ENCODE measurements at regions not wholly inside any gene's neighbourhood (a gene's known extent, or its start where the extent isn't known, plus 50 kb on each side); places are given as distances from the start of the nearest gene placed in this dataset.

GRCh38 chr2:169426069-169426663 is 53.1 kb upstream of the BBS5 start:
- CTCF ChIA-PET: interaction anchor here (1.7 kb wide), 1 partner anchor 10 kb away, joined by 3 read pairs; no protein-coding TSS in a partner anchor
- TF ChIP-seq CTCF (IDR thresholded peaks at IDR 0.05; ENCODE audit: insufficient read depth, low read depth, low read length): no peak
- no peaks in the 10 kb centered on the region for H3K27me3 ChIP-seq (ENCODE audit: control insufficient read depth, insufficient read depth, low read length)
- no peaks in the 10 kb centered on the region for H3K36me3 ChIP-seq (ENCODE audit: control insufficient read depth, insufficient read depth, low read length)
- no peak for DNase-seq (ENCODE audit: low read depth)
- no peak overlapping the region for H3K4me3 ChIP-seq (ENCODE audit: low read depth, low read length)
- POLR2A ChIA-PET: no interaction called here

- no peak for TF ChIP-seq CTCF (IDR thresholded peaks at IDR 0.05; ENCODE audit: insufficient read depth, low read depth, low read length)
- POLR2A ChIA-PET: no interaction called here
- no peak for DNase-seq (ENCODE audit: low read depth)
- H3K4me3 ChIP-seq (ENCODE audit: low read depth, low read length): no peak overlapping the region
- CTCF ChIA-PET: no interaction called here
- H3K27me3 ChIP-seq (ENCODE audit: control insufficient read depth, insufficient read depth, low read length): no peaks in the 10 kb centered on the region
- no peaks in the 10 kb centered on the region for H3K36me3 ChIP-seq (ENCODE audit: control insufficient read depth, insufficient read depth, low read length)
Observed at GRCh38 chr2:169422120-169422519, 57.2 kb upstream of the BBS5 start.

GRCh38 chr2:169415233-169415748 is 53.0 kb upstream of the LRP2 start:
- ChIA-PET POLR2A (no interaction called here), CTCF (no interaction called here)
- DNase-seq (ENCODE audit: low read depth): no peak
- TF ChIP-seq CTCF (IDR thresholded peaks at IDR 0.05; ENCODE audit: insufficient read depth, low read depth, low read length): no peak
- Histone ChIP-seq H3K36me3 (ENCODE audit: control insufficient read depth, insufficient read depth, low read length) (no peaks in the 10 kb centered on the region), H3K4me3 (ENCODE audit: low read depth, low read length) (no peak overlapping the region), H3K27me3 (ENCODE audit: control insufficient read depth, insufficient read depth, low read length) (no peaks in the 10 kb centered on the region)

Data from BJ (cell line).